H1 (cell line): ENCODE measurements at regions not wholly inside any gene's neighbourhood (a gene's known extent, or its start where the extent isn't known, plus 50 kb on each side); places are given as distances from the start of the nearest gene placed in this dataset.

Experiments used
- CTCF ChIA-PET: fragments of 300-600 bp; sonication (Branson Sonifier 250); formaldehyde crosslinking; loops from one replicate; lab custom pipeline; 2021; ENCODE audit not compliant: partially characterized antibody; lab: Charles Lee
- POLR2A ChIA-PET: fragments of 300-600 bp; sonication (Branson Sonifier 250); formaldehyde crosslinking; loops from one replicate; lab custom pipeline; 2021; ENCODE audit warnings: inconsistent platforms; ENCODE audit not compliant: partially characterized antibody; lab: Charles Lee
- DNase-seq, 2 experiments: peaks; one replicate each; pipeline versions ENCODE4 v3.0.0 to v3.0.0-alpha.2; 2010 to 2022; ENCODE audit warnings: low spot score in 2 of 2, low read depth in 1 of 2, mixed read lengths in 1 of 2
- FAIRE-seq: peaks from 2 replicates; lab custom pipeline; 2011; peaks lifted over from hg19 to GRCh38; lab: Jason Lieb, UNC
- H2AFZ ChIP-seq: 2 replicates; pipeline ENCODE4 v1.8.1; 2012; ENCODE audit warnings: low read length, inconsistent platforms
- H2AK5ac ChIP-seq: 2 replicates; pipeline ENCODE4 v1.6.1; 2013; ENCODE audit warnings: low read depth, low read length
- H2BK120ac ChIP-seq: replicated peaks from 2 replicates; pipeline ENCODE3; 2013; ENCODE audit warnings: low read depth, low read length, inconsistent platforms
- H2BK12ac ChIP-seq: 2 replicates; pipeline ENCODE4 v1.6.1; 2013; ENCODE audit warnings: low read depth, low read length
- H2BK15ac ChIP-seq: 2 replicates; pipeline ENCODE4 v1.6.1; 2013; ENCODE audit warnings: low read length
- H2BK20ac ChIP-seq: 2 replicates; pipeline ENCODE4 v1.6.1; 2013; ENCODE audit warnings: low read length
- H2BK5ac ChIP-seq: 2 replicates; pipeline ENCODE4 v1.6.1; 2013; ENCODE audit warnings: low read depth, low read length
- H3K14ac ChIP-seq: 2 replicates; pipeline ENCODE4 v1.6.1; 2013; ENCODE audit warnings: inconsistent platforms; ENCODE audit not compliant: insufficient read length
- H3K18ac ChIP-seq: 2 replicates; pipeline ENCODE4 v1.6.1; 2013; ENCODE audit warnings: low read length; ENCODE audit errors: extremely low read depth
- H3K23ac ChIP-seq: 2 replicates; pipeline ENCODE4 v1.6.1; 2013; ENCODE audit warnings: inconsistent platforms; ENCODE audit not compliant: insufficient read length
- H3K23me2 ChIP-seq: 2 replicates; pipeline ENCODE4 v1.6.1; 2013; ENCODE audit warnings: low read depth, low read length
- H3K27ac ChIP-seq: 2 replicates; pipeline ENCODE4 v1.6.1; 2011; ENCODE audit warnings: low read depth, low read length, inconsistent platforms
- H3K27me3 ChIP-seq, 4 experiments: replicated peaks in 1 of 4; 1 replicate in 1 of 4; 2 replicates in 3 of 4; pipeline versions ENCODE4 v1.6.1 to v1.8.1; 2011 to 2013; ENCODE audit warnings: low read length in 3 of 4, mild to moderate bottlenecking in 3 of 4, inconsistent platforms in 2 of 4, mixed read lengths in 2 of 4, moderate library complexity in 1 of 4; ENCODE audit not compliant: control insufficient read depth in 3 of 4, insufficient read depth in 3 of 4; ENCODE audit errors: extremely low read depth in 1 of 4
- H3K36me3 ChIP-seq, 4 experiments: 2 replicates each; pipeline versions ENCODE4 v1.6.1 to v1.8.1; 2011 to 2013; ENCODE audit warnings: mild to moderate bottlenecking in 4 of 4, low read length in 3 of 4, moderate library complexity in 2 of 4, control low read depth in 1 of 4, inconsistent platforms in 1 of 4; ENCODE audit not compliant: insufficient read depth in 4 of 4, control insufficient read depth in 2 of 4
- H3K4ac ChIP-seq: replicated peaks from 2 replicates; pipeline ENCODE3; 2013; ENCODE audit warnings: low read length, low read depth, mixed read lengths, inconsistent platforms; ENCODE audit not compliant: insufficient read length
- H3K4me1 ChIP-seq, 4 experiments: replicated peaks in 1 of 4; 1 replicate in 1 of 4; 2 replicates in 3 of 4; pipeline versions ENCODE4 v1.6.1 to v1.8.1; 2011 to 2013; ENCODE audit warnings: low read length in 3 of 4, inconsistent platforms in 2 of 4, mixed read lengths in 1 of 4; ENCODE audit not compliant: insufficient read depth in 4 of 4, control insufficient read depth in 3 of 4
- H3K4me2 ChIP-seq, 2 experiments: 2 replicates each; pipeline versions ENCODE4 v1.6.1 to v1.8.1; 2011 to 2013; ENCODE audit warnings: low read depth in 2 of 2, low read length in 2 of 2, control low read depth in 1 of 2, inconsistent platforms in 1 of 2, mild to moderate bottlenecking in 1 of 2; ENCODE audit not compliant: insufficient read depth in 1 of 2
- H3K4me3 ChIP-seq, 4 experiments: fragments of 200-600, 300-600 bp in 1 of 4; sonication (generic), shearing (Covaris generic), sonication (Bioruptor Twin) in 1 of 4; 2 replicates each; pipeline versions ENCODE4 v1.5.1 to v1.8.1; 2011 to 2016; ENCODE audit warnings: low read length in 4 of 4, low read depth in 3 of 4, control low read depth in 2 of 4, inconsistent platforms in 2 of 4, mild to moderate bottlenecking in 2 of 4, mixed read lengths in 1 of 4, moderate library complexity in 1 of 4; ENCODE audit not compliant: insufficient read depth in 2 of 4; ENCODE audit errors: extremely low read depth in 1 of 4
- H3K56ac ChIP-seq: replicated peaks from 2 replicates; pipeline ENCODE3; 2013; ENCODE audit warnings: low read depth, mild to moderate bottlenecking, mixed read lengths, low read length, inconsistent platforms; ENCODE audit not compliant: insufficient read length
- H3K79me1 ChIP-seq: 2 replicates; pipeline ENCODE4 v1.6.1; 2013; ENCODE audit warnings: low read depth, low read length, control low read depth
- H3K79me2 ChIP-seq, 2 experiments: 2 replicates each; pipeline versions ENCODE4 v1.6.1 to v1.8.1; 2012 to 2013; ENCODE audit warnings: low read length in 2 of 2, mild to moderate bottlenecking in 2 of 2, inconsistent platforms in 1 of 2; ENCODE audit not compliant: insufficient read depth in 2 of 2, control insufficient read depth in 1 of 2
- H3K9ac ChIP-seq, 4 experiments: replicated peaks in 1 of 4; 1 replicate in 1 of 4; 2 replicates in 3 of 4; pipeline versions ENCODE4 v1.6.1 to v1.8.1; 2011 to 2013; ENCODE audit warnings: low read depth in 3 of 4, low read length in 3 of 4, control low read depth in 2 of 4, mild to moderate bottlenecking in 2 of 4, moderate library complexity in 2 of 4, inconsistent platforms in 1 of 4; ENCODE audit errors: extremely low read depth in 1 of 4
- H3K9me3 ChIP-seq, 2 experiments: 2 replicates each; pipeline versions ENCODE4 v1.6.1 to v1.8.1; 2012 to 2013; ENCODE audit warnings: mild to moderate bottlenecking in 2 of 2, moderate library complexity in 2 of 2, control low read depth in 1 of 2, inconsistent platforms in 1 of 2, low read depth in 1 of 2, low read length in 1 of 2, mixed read lengths in 1 of 2; ENCODE audit not compliant: insufficient read depth in 2 of 2
- H4K20me1 ChIP-seq, 2 experiments: replicated peaks in 1 of 2; 2 replicates each; pipeline versions ENCODE3 to v1.8.1; 2011 to 2013; ENCODE audit warnings: inconsistent platforms in 2 of 2, low read length in 2 of 2, mild to moderate bottlenecking in 1 of 2; ENCODE audit not compliant: insufficient read depth in 2 of 2, control insufficient read depth in 1 of 2
- H4K5ac ChIP-seq: 2 replicates; pipeline ENCODE4 v1.6.1; 2013; ENCODE audit warnings: low read length, low read depth, mixed read lengths, inconsistent platforms; ENCODE audit not compliant: insufficient read length
- H4K8ac ChIP-seq: 2 replicates; pipeline ENCODE4 v1.8.0; 2013; ENCODE audit warnings: mild to moderate bottlenecking, moderate library complexity, low read length, inconsistent platforms; ENCODE audit not compliant: insufficient read depth; ENCODE audit errors: extremely low read depth
- H4K91ac ChIP-seq: replicated peaks from 2 replicates; pipeline ENCODE3; 2013; ENCODE audit warnings: low read length, mixed read lengths, inconsistent platforms; ENCODE audit not compliant: insufficient read length
- BRCA1 ChIP-seq: IDR thresholded peaks from 2 replicates; pipeline ENCODE4 v1.6.1; 2012; ENCODE audit warnings: low read depth, low read length, improper control_type of control experiment
- CEBPB ChIP-seq: IDR thresholded peaks from 2 replicates; pipeline ENCODE4 v1.6.1; 2012; ENCODE audit warnings: low read depth, low read length
- EGR1 ChIP-seq: IDR thresholded peaks from 2 replicates; pipeline ENCODE4 v1.6.1; 2011; ENCODE audit warnings: low read depth, low read length, borderline replicate concordance
- PHF8 ChIP-seq: fragments of 200-600 bp; sonication (generic); conservative IDR thresholded peaks from 2 replicates; pipeline ENCODE4 v1.7.1; 2012; ENCODE audit warnings: low read depth, mild to moderate bottlenecking, inconsistent platforms, low read length, moderate library complexity
- WGBS, 2 experiments: shearing (Covaris generic) in 1 of 2; methylation state at CpG; one replicate each; pipeline versions ENCODE4 v1.1.6 to v1.1.7; 2013 to 2015; ENCODE audit warnings: low lambda C conversion rate in 2 of 2, mixed read lengths in 2 of 2, inconsistent platforms in 1 of 2, low coverage in 1 of 2, missing lambda C conversion rate in 1 of 2; ENCODE audit not compliant: insufficient replicate concordance in 2 of 2, insufficient coverage in 1 of 2, insufficient read length in 1 of 2; ENCODE audit errors: extremely low coverage in 1 of 2, missing lambda C conversion rate in 1 of 2; 5-methylcytosine and 5-hydroxymethylcytosine counted together

DNA sequence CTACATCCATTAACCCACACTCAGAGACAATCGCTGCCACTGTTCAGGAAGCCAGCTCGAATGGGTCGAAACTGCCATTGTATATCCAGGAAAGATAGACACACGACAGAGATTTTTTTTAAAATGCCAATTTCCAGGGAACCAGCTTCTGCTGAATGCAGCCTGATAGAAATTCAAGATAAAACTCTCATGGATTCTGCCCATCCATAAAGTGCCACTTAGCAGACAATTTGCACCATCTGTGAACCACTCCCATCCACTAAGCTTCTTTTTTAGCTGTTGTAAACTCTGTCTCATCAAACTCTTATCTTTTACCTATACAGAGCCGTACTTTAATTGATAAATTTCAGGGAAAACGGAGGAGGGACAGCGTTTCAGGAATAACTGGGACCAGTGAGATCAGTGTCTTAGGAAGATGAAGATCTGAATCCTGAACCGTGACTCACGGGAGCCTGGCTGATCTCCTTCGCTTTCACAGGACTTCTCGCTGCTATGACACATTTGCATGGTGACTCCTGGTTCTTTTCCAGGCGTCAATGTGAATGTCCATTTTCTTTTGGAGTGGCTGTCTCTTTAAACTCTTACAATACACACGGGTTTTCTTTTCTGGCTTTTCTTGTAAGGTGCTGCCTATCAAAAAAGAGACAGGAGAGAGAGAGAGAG is 103.4 kb downstream of the FAM204A start:
- Histone ChIP-seq H2BK20ac (no peak overlapping the region), H2BK120ac (no peak overlapping the region), H3K14ac (no peak overlapping the region), H3K23ac (no peak overlapping the region), H3K4ac (no peak overlapping the region), H4K20me1 (peaks cover 0 to 2% of the 10 kb centered on the region in 2 experiments), H3K27me3 (peaks cover 0 to 16% (median 5%) of the 10 kb centered on the region in 4 experiments; a peak in 6 of 7 replicates), H3K18ac (no peak overlapping the region), H2BK12ac (no peak overlapping the region), H4K5ac (no peak overlapping the region), H3K9ac (no peak overlapping the region), H3K4me3 (no peak overlapping the region), H3K56ac (no peak overlapping the region), H3K9me3 (no peaks in the 10 kb centered on the region), H4K8ac (no peak overlapping the region), H4K91ac (no peak overlapping the region), H2BK5ac (no peak overlapping the region), H2AK5ac (no peak overlapping the region), H3K79me2 (no peaks in the 10 kb centered on the region), H2BK15ac (no peak overlapping the region), H3K79me1 (no peaks in the 10 kb centered on the region), H3K36me3 (no peaks in the 10 kb centered on the region), H3K23me2 (peaks cover 4% of the 10 kb centered on the region; the same call in 1 of the 2 replicates), H3K4me2 (no peak overlapping the region), H3K27ac (no peak overlapping the region), H2AFZ (no peak overlapping the region), H3K4me1 (no peaks in the 10 kb centered on the region)
- DNase-seq (no peak), FAIRE-seq (no peak)
- ChIA-PET POLR2A (no interaction called here), CTCF (interaction anchor here (0.6 to 1.5 kb wide), 5 partner anchors 19 to 184 kb away, joined by 3 to 4 read pairs (median 4); no protein-coding TSS in a partner anchor)
- WGBS, 2 experiments: 84% methylated on average over 13 of the region's 13 CpGs; no CpG with 5 or more reads in 1 of the 2 experiments
- TF ChIP-seq EGR1 (no peak), BRCA1 (no peak), CEBPB (no peak), PHF8 (no peak)
